ENCODE measurements at regions not wholly inside any gene's neighbourhood (a gene's known extent, or its start where the extent isn't known, plus 50 kb on each side); places are given as distances from the start of the nearest gene placed in this dataset.

DNA sequence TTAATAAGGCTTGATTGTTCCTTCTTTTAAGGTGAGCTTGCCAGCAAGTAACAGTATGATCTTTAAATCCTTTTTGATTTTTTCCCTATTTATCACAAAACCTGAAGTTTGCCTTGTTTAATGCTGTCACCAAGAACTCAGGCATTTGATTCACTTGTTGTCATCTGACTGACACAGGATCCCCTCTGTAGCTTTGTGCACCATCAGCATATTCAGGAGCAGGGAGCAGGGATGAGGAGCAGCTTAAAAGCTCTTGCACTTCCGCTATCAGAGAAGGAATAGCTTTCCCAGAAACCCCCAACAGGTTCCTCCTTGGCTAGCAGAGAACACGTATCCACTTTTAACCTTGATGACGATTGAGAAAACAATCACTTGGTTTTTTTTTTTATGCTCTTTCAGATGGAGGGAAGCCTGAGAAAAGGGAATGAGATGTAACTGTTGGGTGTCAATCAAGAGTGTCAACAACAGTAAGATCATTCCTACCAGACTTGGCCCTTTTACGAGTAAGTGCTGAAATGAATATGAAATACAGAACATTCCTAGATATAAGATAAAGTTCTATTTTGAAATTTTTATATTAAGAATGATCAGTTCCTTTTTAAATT lies 433.1 kb upstream of the CDH18 start:
- TF ChIP-seq, protein P1, sequence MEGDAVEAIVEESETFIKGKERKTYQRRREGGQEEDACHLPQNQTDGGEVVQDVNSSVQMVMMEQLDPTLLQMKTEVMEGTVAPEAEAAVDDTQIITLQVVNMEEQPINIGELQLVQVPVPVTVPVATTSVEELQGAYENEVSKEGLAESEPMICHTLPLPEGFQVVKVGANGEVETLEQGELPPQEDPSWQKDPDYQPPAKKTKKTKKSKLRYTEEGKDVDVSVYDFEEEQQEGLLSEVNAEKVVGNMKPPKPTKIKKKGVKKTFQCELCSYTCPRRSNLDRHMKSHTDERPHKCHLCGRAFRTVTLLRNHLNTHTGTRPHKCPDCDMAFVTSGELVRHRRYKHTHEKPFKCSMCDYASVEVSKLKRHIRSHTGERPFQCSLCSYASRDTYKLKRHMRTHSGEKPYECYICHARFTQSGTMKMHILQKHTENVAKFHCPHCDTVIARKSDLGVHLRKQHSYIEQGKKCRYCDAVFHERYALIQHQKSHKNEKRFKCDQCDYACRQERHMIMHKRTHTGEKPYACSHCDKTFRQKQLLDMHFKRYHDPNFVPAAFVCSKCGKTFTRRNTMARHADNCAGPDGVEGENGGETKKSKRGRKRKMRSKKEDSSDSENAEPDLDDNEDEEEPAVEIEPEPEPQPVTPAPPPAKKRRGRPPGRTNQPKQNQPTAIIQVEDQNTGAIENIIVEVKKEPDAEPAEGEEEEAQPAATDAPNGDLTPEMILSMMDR (IDR thresholded peaks at IDR 0.05; ENCODE audit: borderline replicate concordance, control extremely low read depth, extremely low read depth, insufficient read depth, missing control alignments): no peak
- DNase-seq (ENCODE audit: low spot score): no peak
- in situ Hi-C loops (cut with MboI; ENCODE audit: low sequenced_read_pairs, unreplicated experiment): no loop called here

Measured in GM13976 (cell line).